GM23248 (cell line): ENCODE measurements at regions not wholly inside any gene's neighbourhood (a gene's known extent, or its start where the extent isn't known, plus 50 kb on each side); places are given as distances from the start of the nearest gene placed in this dataset.

ENCODE experiments used
- DNase-seq: peaks from one replicate; pipeline ENCODE4 v3.0.0-alpha.2; 2015
- H2AFZ ChIP-seq: fragments of 200-600 bp; sonication (generic); 2 replicates; pipeline ENCODE4 v1.6.1; 2016; ENCODE audit warnings: antibody characterized with exemption
- H3F3A ChIP-seq: fragments of 200-600 bp; sonication (generic); 2 replicates; pipeline ENCODE4 v1.6.1; 2016; ENCODE audit warnings: mild to moderate bottlenecking, antibody characterized with exemption, mixed run types; ENCODE audit not compliant: insufficient read depth
- H3K27ac ChIP-seq: fragments of 200-600 bp; sonication (generic); 2 replicates; pipeline ENCODE4 v1.5.1; 2016; ENCODE audit warnings: mild to moderate bottlenecking
- H3K27me3 ChIP-seq: fragments of 200-600 bp; sonication (generic); replicated peaks from 2 replicates; pipeline ENCODE4 v1.6.1; 2016; ENCODE audit warnings: mild to moderate bottlenecking; ENCODE audit not compliant: insufficient read depth
- H3K36me3 ChIP-seq: fragments of 200-600 bp; sonication (generic); 2 replicates; pipeline ENCODE4 v1.6.1; 2016; ENCODE audit warnings: low read depth, mild to moderate bottlenecking
- H3K4me1 ChIP-seq: fragments of 200-600 bp; sonication (generic); 2 replicates; pipeline ENCODE4 v1.6.1; 2016; ENCODE audit warnings: mild to moderate bottlenecking; ENCODE audit not compliant: insufficient read depth
- H3K4me2 ChIP-seq: fragments of 200-600 bp; sonication (generic); one replicate; pipeline ENCODE4 v1.6.1; 2016; ENCODE audit warnings: mild to moderate bottlenecking; ENCODE audit not compliant: unreplicated experiment
- H3K4me3 ChIP-seq: fragments of 200-600 bp; sonication (generic); 2 replicates; pipeline ENCODE4 v1.5.1; 2016; ENCODE audit warnings: mild to moderate bottlenecking
- H3K79me2 ChIP-seq: fragments of 200-600 bp; sonication (generic); 2 replicates; pipeline ENCODE4 v1.6.1; 2016; ENCODE audit warnings: mild to moderate bottlenecking; ENCODE audit not compliant: insufficient read depth
- H3K9ac ChIP-seq: fragments of 200-600 bp; sonication (generic); 2 replicates; pipeline ENCODE4 v1.6.1; 2016; ENCODE audit warnings: mild to moderate bottlenecking
- H3K9me2 ChIP-seq: fragments of 200-600 bp; sonication (generic); 2 replicates; pipeline ENCODE4 v1.6.1; 2016; ENCODE audit warnings: mixed run types, mild to moderate bottlenecking, moderate library complexity; ENCODE audit not compliant: insufficient read depth
- H3K9me3 ChIP-seq: fragments of 200-600 bp; sonication (generic); one replicate; pipeline ENCODE4 v1.6.1; 2017; ENCODE audit warnings: low read depth
- H4K20me1 ChIP-seq: fragments of 200-600 bp; sonication (generic); 2 replicates; pipeline ENCODE4 v1.6.0; 2016; ENCODE audit not compliant: insufficient read depth
- EZH2 ChIP-seq: fragments of 200-600 bp; sonication (generic); IDR thresholded peaks from 2 replicates; pipeline ENCODE4 v1.6.1; 2018; ENCODE audit warnings: antibody characterized with exemption, mild to moderate bottlenecking; ENCODE audit not compliant: insufficient read depth, poor library complexity, severe bottlenecking
- EZH2phosphoT487 ChIP-seq: fragments of 200-600 bp; sonication (generic); IDR thresholded peaks from 2 replicates; pipeline ENCODE4 v1.6.1; 2018; ENCODE audit warnings: antibody characterized with exemption, moderate library complexity, mild to moderate bottlenecking, low read depth; ENCODE audit not compliant: insufficient read depth
- WGBS, 2 experiments: methylation state at CpG; one replicate each; pipeline ENCODE4 v1.1.6; 2015 to 2017; ENCODE audit warnings: low lambda C conversion rate in 2 of 2, low coverage in 1 of 2; ENCODE audit errors: missing lambda C conversion rate in 2 of 2; 5-methylcytosine and 5-hydroxymethylcytosine counted together
- in situ Hi-C: fragments of 300-500 bp; cut with MboI; formaldehyde crosslinking; loops from 2 replicates; pipeline ENCODE4 v1.15.0; 2020

DNA sequence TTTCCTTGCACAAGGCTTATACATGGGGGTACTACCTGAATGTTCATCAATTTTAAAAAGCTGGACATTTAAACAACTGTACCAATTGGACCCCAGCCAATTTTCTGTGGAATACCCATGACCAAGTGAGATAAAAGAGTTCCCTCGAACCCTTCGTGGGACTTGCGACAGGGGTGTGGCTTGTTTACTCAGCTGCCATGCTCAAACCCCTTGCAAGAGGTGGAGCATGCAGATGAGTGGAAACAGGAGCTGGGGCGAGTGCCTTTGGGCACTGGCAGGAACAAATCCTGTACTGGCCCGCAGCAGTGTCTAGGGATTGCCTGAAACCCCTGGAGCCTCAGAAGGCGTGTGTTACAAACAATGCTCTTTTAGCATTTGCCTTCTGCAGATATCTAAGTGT, 144.2 kb downstream of the PDHA2 start:
- H3K9ac ChIP-seq: no peak overlapping the region
- DNase-seq: peak; percentile 0
- H3F3A ChIP-seq: no peaks in the 10 kb centered on the region
- no peak for TF ChIP-seq EZH2phosphoT487
- TF ChIP-seq EZH2: no peak
- no peaks in the 10 kb centered on the region for H3K27me3 ChIP-seq
- WGBS, 2 experiments: 34 to 38% methylated on average over 6 of the region's 6 CpGs
- H3K36me3 ChIP-seq: no peaks in the 10 kb centered on the region
- H3K4me1 ChIP-seq: no peaks in the 10 kb centered on the region
- H3K79me2 ChIP-seq: no peaks in the 10 kb centered on the region
- no peaks in the 10 kb centered on the region for H3K9me2 ChIP-seq
- no peak overlapping the region for H3K27ac ChIP-seq
- no peak overlapping the region for H2AFZ ChIP-seq
- no peaks in the 10 kb centered on the region for H4K20me1 ChIP-seq
- H3K9me3 ChIP-seq: no peaks in the 10 kb centered on the region
- H3K4me3 ChIP-seq: no peak overlapping the region
- no peak overlapping the region for H3K4me2 ChIP-seq
- in situ Hi-C loops: no loop called here

DNA sequence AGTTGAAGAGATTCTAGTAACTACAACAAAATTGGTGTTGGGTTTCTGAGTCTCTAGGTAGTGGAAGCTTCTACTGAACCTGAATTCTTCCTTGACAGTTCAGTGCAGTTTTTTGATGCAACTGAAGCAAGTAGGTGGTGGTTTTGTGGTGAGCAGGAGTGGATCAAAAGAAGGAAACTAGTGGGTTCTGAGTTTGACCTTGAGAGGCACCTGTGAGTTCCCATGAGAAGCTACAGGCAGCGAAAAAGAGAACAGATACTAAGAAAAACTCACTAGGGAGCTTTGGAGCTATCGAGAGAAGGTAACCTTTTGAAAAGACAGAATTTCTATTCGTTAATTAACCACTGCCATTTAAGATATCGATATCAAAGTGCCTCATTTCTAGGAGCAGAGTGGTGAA, 145.2 kb downstream of the PDHA2 start:
- H3K79me2 ChIP-seq: no peaks in the 10 kb centered on the region
- no peak overlapping the region for H3K4me2 ChIP-seq
- TF ChIP-seq EZH2: no peak
- TF ChIP-seq EZH2phosphoT487: no peak
- DNase-seq: no peak
- H3K27ac ChIP-seq: no peak overlapping the region
- H3K36me3 ChIP-seq: no peaks in the 10 kb centered on the region
- H3K9ac ChIP-seq: no peak overlapping the region
- H3K27me3 ChIP-seq: no peaks in the 10 kb centered on the region
- H3K9me2 ChIP-seq: no peaks in the 10 kb centered on the region
- no peaks in the 10 kb centered on the region for H3K9me3 ChIP-seq
- H3F3A ChIP-seq: no peaks in the 10 kb centered on the region
- in situ Hi-C loops: no loop called here
- no peak overlapping the region for H3K4me3 ChIP-seq
- 9 to 16% methylated on average over 4 of the region's 4 CpGs for WGBS, 2 experiments
- no peaks in the 10 kb centered on the region for H4K20me1 ChIP-seq
- H2AFZ ChIP-seq: no peak overlapping the region
- H3K4me1 ChIP-seq: no peaks in the 10 kb centered on the region

DNA sequence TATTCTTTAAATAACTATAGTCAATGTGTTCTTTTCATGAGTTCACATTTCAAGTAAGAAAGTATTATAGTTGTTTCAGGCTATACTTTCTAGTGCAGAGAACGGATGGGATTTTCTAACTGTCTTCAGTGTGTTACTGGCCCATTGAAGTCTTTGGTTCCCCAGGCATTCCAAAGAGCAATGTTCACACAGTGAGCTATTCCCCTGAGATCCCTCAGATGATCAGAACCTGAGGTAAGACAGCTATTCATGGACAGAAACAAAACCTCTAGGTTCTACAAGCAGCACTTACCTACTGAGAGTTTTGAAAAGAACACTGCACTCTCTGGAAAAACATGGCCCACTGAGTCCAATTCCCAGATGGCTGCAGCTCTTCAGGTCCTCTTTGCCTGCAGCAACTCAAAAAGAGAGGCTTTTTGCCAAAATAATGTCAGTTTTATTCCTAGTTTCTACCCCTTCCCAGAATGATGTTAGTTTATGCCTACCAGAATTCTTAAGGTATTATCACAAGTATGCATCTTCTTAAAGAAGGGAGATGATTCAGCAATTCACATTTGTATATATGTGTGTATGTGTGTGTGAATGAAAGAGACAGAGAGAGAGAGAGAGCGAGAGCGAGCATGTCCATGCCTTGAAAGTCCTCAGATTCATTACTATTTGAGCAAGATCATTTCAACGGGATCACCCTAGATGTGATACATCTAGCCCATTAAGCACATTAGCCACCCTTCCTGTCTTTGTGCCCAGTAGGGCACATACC, 146.1 kb downstream of the PDHA2 start:
- Histone ChIP-seq H3K36me3 (no peaks in the 10 kb centered on the region), H3K27me3 (no peaks in the 10 kb centered on the region), H3K9ac (no peak overlapping the region), H3K9me2 (no peaks in the 10 kb centered on the region), H2AFZ (no peak overlapping the region), H4K20me1 (no peaks in the 10 kb centered on the region), H3K9me3 (no peaks in the 10 kb centered on the region), H3K79me2 (no peaks in the 10 kb centered on the region), H3K4me1 (no peaks in the 10 kb centered on the region), H3K4me2 (no peak overlapping the region), H3K27ac (no peak overlapping the region), H3K4me3 (no peak overlapping the region), H3F3A (no peaks in the 10 kb centered on the region)
- DNase-seq: no peak
- WGBS, 2 experiments: 32 to 34% methylated on average over 4 of the region's 4 CpGs
- in situ Hi-C loops: no loop called here
- no peak for TF ChIP-seq EZH2phosphoT487
- no peak for TF ChIP-seq EZH2

DNA sequence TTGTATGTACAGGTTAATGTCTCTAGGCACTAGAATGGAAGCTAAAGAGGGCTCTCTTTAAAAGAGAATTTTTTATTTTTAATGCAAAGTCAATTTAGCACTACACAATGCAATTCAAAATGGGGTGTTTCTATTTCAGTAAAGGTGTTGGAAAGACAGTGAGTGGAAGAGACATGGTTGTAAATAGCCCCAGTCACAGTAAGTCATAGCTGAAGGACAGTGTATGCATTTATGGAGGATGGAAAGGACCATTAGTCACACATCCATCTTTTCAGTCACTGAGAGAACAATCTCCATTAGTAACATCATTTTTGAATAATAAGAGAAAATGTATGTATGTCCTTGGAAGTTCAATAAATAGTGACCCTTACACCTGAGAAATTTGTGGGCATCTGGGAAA, 148.0 kb downstream of the PDHA2 start:
- Histone ChIP-seq H3K9me2 (no peaks in the 10 kb centered on the region), H3K4me1 (no peaks in the 10 kb centered on the region), H3K27me3 (no peaks in the 10 kb centered on the region), H3K79me2 (no peaks in the 10 kb centered on the region), H3F3A (no peaks in the 10 kb centered on the region), H3K9ac (no peak overlapping the region), H3K9me3 (no peaks in the 10 kb centered on the region), H3K4me3 (no peak overlapping the region), H3K4me2 (no peak overlapping the region), H3K27ac (no peak overlapping the region), H2AFZ (no peak overlapping the region), H3K36me3 (no peaks in the 10 kb centered on the region), H4K20me1 (no peaks in the 10 kb centered on the region)
- TF ChIP-seq EZH2 (no peak), EZH2phosphoT487 (no peak)
- no peak for DNase-seq
- in situ Hi-C loops: no loop called here

DNA sequence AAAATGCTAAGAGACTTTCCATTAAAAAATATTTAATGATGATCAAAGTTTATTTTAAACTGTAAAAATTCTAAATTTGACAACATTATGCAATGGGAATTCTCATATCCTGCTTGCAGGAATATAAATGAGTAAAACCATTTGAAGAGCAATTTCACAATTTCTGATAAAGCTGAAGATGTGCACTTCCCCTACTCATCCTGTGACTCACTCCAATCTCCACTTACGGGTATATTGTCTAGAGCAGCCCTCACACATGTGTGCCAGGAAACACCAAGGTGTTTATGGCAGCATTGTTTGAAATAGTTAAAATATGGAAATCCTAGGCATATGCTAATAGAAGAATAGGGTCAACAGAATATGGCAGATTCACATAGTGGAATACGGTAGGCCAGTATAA, 158.4 kb downstream of the PDHA2 start:
- Histone ChIP-seq H3K4me3 (no peak overlapping the region), H3K36me3 (no peaks in the 10 kb centered on the region), H3K9me2 (no peaks in the 10 kb centered on the region), H3F3A (no peaks in the 10 kb centered on the region), H3K27me3 (no peaks in the 10 kb centered on the region), H3K4me2 (no peak overlapping the region), H3K9me3 (no peaks in the 10 kb centered on the region), H2AFZ (no peak overlapping the region), H3K27ac (no peak overlapping the region), H4K20me1 (no peaks in the 10 kb centered on the region), H3K79me2 (no peaks in the 10 kb centered on the region), H3K4me1 (no peaks in the 10 kb centered on the region), H3K9ac (no peak overlapping the region)
- WGBS, 2 experiments: 54 to 62% methylated on average over 2 of the region's 2 CpGs
- no peak for DNase-seq
- in situ Hi-C loops: no loop called here
- TF ChIP-seq EZH2 (no peak), EZH2phosphoT487 (no peak)
